ENCODE measurements at regions not wholly inside any gene's neighbourhood (a gene's known extent, or its start where the extent isn't known, plus 50 kb on each side); places are given as distances from the start of the nearest gene placed in this dataset.

DNA sequence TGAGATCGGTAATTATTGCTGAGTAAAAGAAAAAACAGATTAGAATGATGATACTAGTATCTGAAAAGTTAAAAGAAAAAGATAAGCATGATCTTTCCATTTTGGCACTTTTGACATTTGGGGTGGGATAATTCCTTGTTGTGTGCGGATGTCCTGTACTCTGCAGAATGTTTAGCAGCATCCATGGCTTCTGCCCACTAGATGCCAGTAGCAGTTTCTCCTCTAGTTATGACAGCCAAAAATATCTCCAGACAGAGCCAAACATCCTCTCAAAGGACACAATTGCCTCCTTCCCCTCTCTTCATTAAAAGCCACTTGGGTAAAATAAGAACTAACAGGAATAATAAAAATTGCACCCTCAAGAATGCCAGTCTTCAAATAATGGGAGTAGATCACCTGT lies 468.8 kb upstream of the GRM7 start:
- no peak for DNase-seq

DNA sequence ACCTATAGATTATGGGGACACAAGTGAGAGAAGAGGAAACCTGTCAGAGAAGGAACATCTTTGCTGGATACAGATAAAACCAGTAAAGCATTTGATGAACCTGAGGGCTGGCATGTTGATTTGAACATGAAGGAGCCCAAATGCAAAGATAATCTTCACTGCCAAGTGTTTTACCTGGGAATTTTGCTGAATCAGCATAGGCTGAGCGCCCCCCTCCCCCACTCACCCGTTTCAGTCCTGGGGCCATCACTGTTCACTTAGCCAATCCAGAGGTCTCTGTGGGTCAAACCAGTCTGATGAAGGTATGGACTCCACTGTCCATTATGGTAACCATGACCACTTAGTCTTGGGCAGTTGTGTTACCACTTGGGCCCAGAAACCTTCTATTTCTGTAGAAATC lies 466.0 kb upstream of the GRM7 start:
- Histone ChIP-seq H3K4me2 (replicated peaks; ENCODE audit: extremely low read depth, low read length, poor library complexity, severe bottlenecking) (no peak overlapping the region), H3K9me3 (replicated peaks in 1 of 2; ENCODE audit: control insufficient read depth in 1 of 2, insufficient read depth in 1 of 2, low read length in 2 of 2) (peaks cover 5% of the 10 kb centered on the region in 2 donors), H3K4me3 (replicated peaks in 1 of 3; ENCODE audit: low read depth in 2 of 3, low read length in 3 of 3) (no peak overlapping the region), H3K27me3 (ENCODE audit: control insufficient read depth in 2 of 2, insufficient read depth in 2 of 2, low read length in 2 of 2) (no peaks in the 10 kb centered on the region), H3K27ac (ENCODE audit: low read depth in 1 of 2, low read length in 2 of 2) (no peak overlapping the region), H3K36me3 (replicated peaks in 1 of 2; ENCODE audit: control insufficient read depth in 1 of 2, insufficient read depth in 2 of 2, low read length in 2 of 2) (no peaks in the 10 kb centered on the region), H3K9ac (ENCODE audit: insufficient read depth, low read length, poor library complexity, severe bottlenecking) (no peak overlapping the region), H3K4me1 (ENCODE audit: control insufficient read depth in 1 of 2, insufficient read depth in 2 of 2, low read length in 2 of 2) (no peaks in the 10 kb centered on the region), H4K20me1 (ENCODE audit: insufficient read depth, low read length) (no peaks in the 10 kb centered on the region), H2AFZ (ENCODE audit: insufficient read depth, low read depth, low read length, poor library complexity, severe bottlenecking) (no peak overlapping the region), H3K79me2 (ENCODE audit: insufficient read depth, low read length) (no peaks in the 10 kb centered on the region)
- intact Hi-C loops (cut with micrococcal nuclease): no loop called here
- no peaks in the 10 kb centered on the region for H3K36me3 Mint-ChIP-seq
- no peak overlapping the region for H3K4me3 Mint-ChIP-seq
- H3K9me3 Mint-ChIP-seq: peaks cover 9 to 24% (median 13%) of the 10 kb centered on the region in 7 donors
- H3K27ac Mint-ChIP-seq: no peak overlapping the region
- WGBS (ENCODE audit: insufficient coverage): 100% methylated on average over 2 of the region's 2 CpGs
- peaks cover 0 to 2% (median 0%) of the 10 kb centered on the region in 3 donors for H3K27me3 Mint-ChIP-seq (ENCODE audit: low read depth in 3 of 3)
- TF ChIP-seq, protein P1, sequence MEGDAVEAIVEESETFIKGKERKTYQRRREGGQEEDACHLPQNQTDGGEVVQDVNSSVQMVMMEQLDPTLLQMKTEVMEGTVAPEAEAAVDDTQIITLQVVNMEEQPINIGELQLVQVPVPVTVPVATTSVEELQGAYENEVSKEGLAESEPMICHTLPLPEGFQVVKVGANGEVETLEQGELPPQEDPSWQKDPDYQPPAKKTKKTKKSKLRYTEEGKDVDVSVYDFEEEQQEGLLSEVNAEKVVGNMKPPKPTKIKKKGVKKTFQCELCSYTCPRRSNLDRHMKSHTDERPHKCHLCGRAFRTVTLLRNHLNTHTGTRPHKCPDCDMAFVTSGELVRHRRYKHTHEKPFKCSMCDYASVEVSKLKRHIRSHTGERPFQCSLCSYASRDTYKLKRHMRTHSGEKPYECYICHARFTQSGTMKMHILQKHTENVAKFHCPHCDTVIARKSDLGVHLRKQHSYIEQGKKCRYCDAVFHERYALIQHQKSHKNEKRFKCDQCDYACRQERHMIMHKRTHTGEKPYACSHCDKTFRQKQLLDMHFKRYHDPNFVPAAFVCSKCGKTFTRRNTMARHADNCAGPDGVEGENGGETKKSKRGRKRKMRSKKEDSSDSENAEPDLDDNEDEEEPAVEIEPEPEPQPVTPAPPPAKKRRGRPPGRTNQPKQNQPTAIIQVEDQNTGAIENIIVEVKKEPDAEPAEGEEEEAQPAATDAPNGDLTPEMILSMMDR (IDR thresholded peaks at IDR 0.05): no peak
- DNase-seq: no peak
- no peaks in the 10 kb centered on the region for H3K4me1 Mint-ChIP-seq

More for the DNA sequence above, 468.8 kb upstream of the GRM7 start:
- Mint-ChIP-seq H3K36me3 (no peaks in the 10 kb centered on the region), H3K4me1 (no peaks in the 10 kb centered on the region), H3K27me3 (ENCODE audit: low read depth in 3 of 3) (peaks cover 0 to 2% (median 0%) of the 10 kb centered on the region in 3 donors), H3K27ac (no peak overlapping the region), H3K9me3 (peaks cover 0 to 10% (median 2%) of the 10 kb centered on the region in 7 donors), H3K4me3 (no peak overlapping the region)
- H3K4me2 ChIP-seq (replicated peaks; ENCODE audit: extremely low read depth, low read length, poor library complexity, severe bottlenecking): no peak overlapping the region
- no peak overlapping the region for H3K9ac ChIP-seq (ENCODE audit: insufficient read depth, low read length, poor library complexity, severe bottlenecking)
- no peak overlapping the region for H2AFZ ChIP-seq (ENCODE audit: insufficient read depth, low read depth, low read length, poor library complexity, severe bottlenecking)
- no peaks in the 10 kb centered on the region for H3K4me1 ChIP-seq (ENCODE audit: control insufficient read depth in 1 of 2, insufficient read depth in 2 of 2, low read length in 2 of 2)
- intact Hi-C loops (cut with micrococcal nuclease): no loop called here
- H4K20me1 ChIP-seq (ENCODE audit: insufficient read depth, low read length): no peaks in the 10 kb centered on the region
- TF ChIP-seq, protein P1 (IDR thresholded peaks at IDR 0.05): no peak
- WGBS (ENCODE audit: insufficient coverage): 86% methylated on average over 1 of the region's 2 CpGs
- no peak overlapping the region for H3K4me3 ChIP-seq (replicated peaks in 1 of 3; ENCODE audit: low read depth in 2 of 3, low read length in 3 of 3)
- no peaks in the 10 kb centered on the region for H3K79me2 ChIP-seq (ENCODE audit: insufficient read depth, low read length)
- no peak overlapping the region for H3K27ac ChIP-seq (ENCODE audit: low read depth in 1 of 2, low read length in 2 of 2)
- peaks cover 4 to 5% of the 10 kb centered on the region in 2 donors for H3K9me3 ChIP-seq (replicated peaks in 1 of 2; ENCODE audit: control insufficient read depth in 1 of 2, insufficient read depth in 1 of 2, low read length in 2 of 2)
- no peaks in the 10 kb centered on the region for H3K27me3 ChIP-seq (ENCODE audit: control insufficient read depth in 2 of 2, insufficient read depth in 2 of 2, low read length in 2 of 2)
- no peaks in the 10 kb centered on the region for H3K36me3 ChIP-seq (replicated peaks in 1 of 2; ENCODE audit: control insufficient read depth in 1 of 2, insufficient read depth in 2 of 2, low read length in 2 of 2)
